GM21737 (cell line): ENCODE measurements at regions not wholly inside any gene's neighbourhood (a gene's known extent, or its start where the extent isn't known, plus 50 kb on each side); places are given as distances from the start of the nearest gene placed in this dataset.
"Not testable (repeated sequence)": the region's sequence is repeated elsewhere in the genome, so short reads cannot be mapped to it uniquely, and the experiment has no call there.

ENCODE experiments used
- ATAC-seq: cut with Tn5 transposase; IDR thresholded peaks from one replicate; pipeline ENCODE4 v1.9.1; 2021; ENCODE audit warnings: mild to moderate bottlenecking, moderate library complexity; ENCODE audit not compliant: unreplicated experiment

- no peak for ATAC-seq
Observed at GRCh38 chr7:12929476-12930140, 242.2 kb downstream of the ARL4A start.

DNA sequence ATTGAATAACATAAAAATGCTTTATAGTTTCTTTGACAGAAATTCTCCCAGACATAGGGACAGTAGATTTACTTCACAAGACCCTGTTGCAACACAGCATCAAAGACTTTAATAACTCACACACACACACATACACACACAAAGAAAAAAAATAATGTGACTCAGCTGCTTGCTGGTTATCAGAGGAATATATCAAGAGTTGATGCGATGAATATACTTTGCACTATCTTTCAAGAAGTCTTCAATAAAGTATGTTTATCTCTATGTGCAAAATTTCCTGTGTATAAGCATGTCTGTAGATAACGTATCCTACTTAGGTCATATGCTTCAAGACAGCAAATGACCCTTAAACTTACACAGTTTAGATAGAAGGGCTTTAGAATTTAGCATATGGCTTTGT, 243.1 kb downstream of the ARL4A start:
- ATAC-seq: no peak

- not testable (repeated sequence) for ATAC-seq
Observed at GRCh38 chr7:12931465-12931864, 244.0 kb downstream of the ARL4A start.

- ATAC-seq: no peak
Observed at GRCh38 chr7:12939694-12940093, 252.3 kb downstream of the ARL4A start.

DNA sequence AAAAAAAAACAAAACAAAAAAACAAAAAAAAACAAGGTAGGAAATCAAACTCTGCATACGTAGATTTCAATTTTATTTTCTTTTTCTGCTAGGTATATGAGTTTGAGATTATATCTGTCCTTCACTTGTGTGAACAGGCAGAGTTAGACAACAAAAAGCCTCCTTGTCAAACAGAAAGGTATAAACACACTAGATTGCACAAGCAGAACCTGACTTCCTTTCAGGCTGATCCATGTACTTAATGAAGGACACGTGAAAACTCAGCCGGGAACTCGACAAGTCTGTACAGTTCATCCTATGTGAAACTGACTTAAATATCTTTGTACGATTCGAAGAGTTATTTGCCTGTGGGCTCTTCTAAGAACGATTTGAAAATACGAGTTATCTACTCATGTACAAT, 254.1 kb downstream of the ARL4A start:
- no peak for ATAC-seq

GRCh38 chr7:12942609-12943008, 255.2 kb downstream of the ARL4A start:
- no peak for ATAC-seq

GRCh38 chr7:12943781-12944180, 256.3 kb downstream of the ARL4A start:
- ATAC-seq: no peak

- ATAC-seq: no peak
Observed at GRCh38 chr7:12945901-12946300, 258.5 kb downstream of the ARL4A start.

DNA sequence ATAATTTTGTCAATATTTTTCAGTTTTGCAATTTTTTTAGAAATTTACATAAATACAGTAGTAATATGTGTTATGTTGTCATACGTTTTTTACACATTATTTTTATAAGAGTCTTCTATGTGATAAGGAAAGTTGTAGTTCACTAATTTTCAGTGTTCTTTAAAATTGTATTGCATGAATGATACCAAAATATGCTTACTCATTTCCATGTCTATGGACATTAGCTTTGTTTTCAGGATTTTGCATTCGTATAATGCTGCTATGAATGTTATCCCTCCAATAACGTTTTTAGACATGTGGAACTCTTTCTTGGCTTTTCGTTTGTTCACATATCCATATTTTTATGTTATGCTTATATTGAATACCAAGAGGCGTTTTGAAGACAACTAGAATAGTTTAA, 260.0 kb downstream of the ARL4A start:
- ATAC-seq: no peak

- ATAC-seq: no peak
Observed at GRCh38 chr7:12949060-12949931, 261.9 kb downstream of the ARL4A start.

GRCh38 chr7:12951397-12951801, 264.0 kb downstream of the ARL4A start:
- ATAC-seq: no peak

GRCh38 chr7:12954380-12955033, 267.1 kb downstream of the ARL4A start:
- no peak for ATAC-seq

DNA sequence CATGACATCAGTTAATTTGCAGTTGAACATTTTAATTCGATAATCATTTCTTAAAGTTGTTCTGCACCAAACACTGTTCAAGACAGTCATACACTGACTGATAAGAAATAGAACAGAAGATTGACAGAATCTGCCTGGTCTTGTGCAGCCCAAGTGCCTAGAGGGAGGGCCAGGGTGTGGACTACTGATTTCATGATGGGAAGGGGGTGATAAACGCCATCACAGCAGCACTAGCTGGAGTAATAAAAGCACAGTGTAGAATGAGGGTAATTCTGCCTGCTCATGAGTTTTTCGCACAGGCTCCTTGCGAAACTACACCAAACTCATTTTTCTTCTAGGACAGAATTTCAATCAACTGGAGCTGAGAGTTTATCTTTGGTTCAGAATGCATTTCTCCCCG, 270.1 kb downstream of the ARL4A start:
- ATAC-seq: no peak

DNA sequence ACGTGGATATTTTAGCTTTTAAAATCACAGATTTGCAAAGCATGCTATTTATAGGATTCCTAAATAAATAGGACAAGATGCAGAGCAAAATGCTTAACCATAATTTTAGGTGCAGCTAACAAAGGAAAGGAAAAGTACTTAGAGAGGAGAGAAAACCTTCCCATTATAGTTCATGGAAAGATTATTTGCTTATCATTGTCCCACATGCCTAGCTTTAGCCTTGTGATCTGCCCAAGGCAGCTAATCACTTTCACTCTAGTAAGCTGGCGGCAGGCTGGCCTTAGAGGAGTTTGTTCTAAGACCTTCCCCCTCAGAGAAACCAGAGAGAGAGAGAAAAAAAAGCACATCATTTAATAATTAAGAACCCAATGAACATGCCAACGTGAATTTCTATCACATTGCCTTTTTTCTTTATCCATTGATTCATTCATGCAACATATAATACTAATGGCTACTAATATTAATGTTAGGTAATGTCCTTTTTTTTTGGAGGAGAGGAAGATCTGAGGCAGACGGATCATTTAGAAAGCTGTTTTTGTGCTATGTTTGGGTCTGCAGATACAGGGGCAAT, 274.6 kb downstream of the ARL4A start:
- ATAC-seq: no peak

DNA sequence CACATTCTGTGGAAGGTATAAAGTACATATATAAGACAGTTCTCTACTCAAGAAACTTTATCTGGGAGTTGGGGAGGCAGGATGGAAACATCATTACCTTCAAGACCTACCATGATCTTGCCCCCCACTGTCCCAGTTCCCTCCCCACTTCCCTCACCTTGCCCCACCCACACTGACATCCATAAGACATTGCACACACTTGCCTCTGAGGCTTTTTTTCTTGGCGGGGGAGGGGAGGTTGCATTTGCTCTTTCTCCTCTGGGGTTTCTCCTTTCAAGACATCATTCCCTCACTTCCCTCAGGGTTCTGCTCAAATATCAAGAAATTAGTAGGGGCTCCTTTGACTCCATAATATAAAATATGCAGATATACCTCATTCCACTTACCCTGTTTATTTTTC, 276.0 kb downstream of the ARL4A start:
- no peak for ATAC-seq

- no peak for ATAC-seq
Observed at GRCh38 chr7:12964836-12965235, 277.4 kb downstream of the ARL4A start.

DNA sequence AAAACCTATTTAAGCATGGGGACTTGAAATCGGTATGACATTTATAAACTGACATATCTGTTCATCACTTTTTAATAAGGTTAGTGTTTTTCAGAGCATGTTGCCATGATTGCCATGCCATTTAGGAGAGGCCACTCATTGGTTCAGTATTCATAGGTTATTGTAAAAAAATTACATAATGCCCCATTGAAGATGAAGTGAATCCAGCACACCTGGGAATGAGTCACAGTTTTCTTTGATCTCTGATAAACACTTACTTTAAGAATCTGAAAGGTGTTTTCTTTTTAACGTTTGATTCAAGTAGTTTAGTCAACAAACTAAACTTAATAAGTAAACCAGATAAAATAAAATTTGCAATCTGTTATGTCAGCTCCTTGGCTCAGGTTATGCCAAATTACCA, 278.3 kb downstream of the ARL4A start:
- no peak for ATAC-seq

- no peak for ATAC-seq
Observed at GRCh38 chr7:12967322-12967721, 279.9 kb downstream of the ARL4A start.

GRCh38 chr7:12968836-12969422, 281.5 kb downstream of the ARL4A start:
- no peak for ATAC-seq

DNA sequence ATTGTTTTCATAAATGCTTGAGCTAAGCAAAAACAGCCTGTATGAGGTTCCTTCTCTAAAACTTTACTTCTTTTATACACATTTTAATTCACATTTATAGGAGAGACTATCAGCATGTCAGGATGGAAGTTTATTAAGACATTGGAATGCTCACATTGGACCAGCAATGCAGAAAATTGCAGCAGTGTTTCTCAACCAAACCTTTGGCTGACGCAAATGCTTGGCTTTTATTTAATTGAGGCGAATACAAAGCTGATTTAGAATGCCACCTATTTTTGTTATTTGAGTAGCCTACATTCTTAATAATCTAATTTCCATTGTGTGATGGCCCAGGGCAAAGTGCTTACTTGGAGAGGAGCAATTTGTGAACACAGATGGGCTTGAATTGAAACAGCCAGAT, 283.2 kb downstream of the ARL4A start:
- ATAC-seq: no peak
